ENCODE measurements at regions not wholly inside any gene's neighbourhood (a gene's known extent, or its start where the extent isn't known, plus 50 kb on each side); places are given as distances from the start of the nearest gene placed in this dataset.

DNA sequence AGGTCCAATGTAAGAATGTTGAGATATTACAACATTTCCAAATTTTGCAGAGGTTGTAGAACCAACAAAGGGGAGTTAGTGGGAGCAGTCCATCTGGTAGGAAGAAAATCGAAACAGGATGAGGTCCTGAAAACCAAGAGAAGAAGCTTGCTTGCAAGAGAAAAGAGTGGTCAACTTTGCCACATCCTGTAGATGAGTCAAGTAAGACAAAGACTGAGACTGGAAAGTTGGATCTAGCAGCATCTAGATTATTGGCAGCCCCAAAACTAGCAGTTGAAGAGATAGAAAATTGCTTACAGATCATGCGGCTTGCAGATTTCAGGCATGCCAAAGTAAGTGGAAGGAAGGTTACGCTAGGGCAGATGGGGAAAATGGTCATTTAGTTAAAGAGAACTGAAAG is 378.9 kb downstream of the GRB14 start:
- Histone ChIP-seq H3K27ac (no peak overlapping the region), H3K9me3 (no peaks in the 10 kb centered on the region), H3K27me3 (no peaks in the 10 kb centered on the region), H3K4me1 (no peaks in the 10 kb centered on the region), H3K4me3 (no peak overlapping the region), H3K9ac (ENCODE audit: low read depth in 2 of 2, low read length in 2 of 2) (no peak overlapping the region), H3K36me3 (no peaks in the 10 kb centered on the region)
- TF ChIP-seq CTCF (IDR thresholded peaks at IDR 0.05) = no peak
- intact Hi-C loops (cut with DNase I) = no loop called here
- no peak for DNase-seq

DNA sequence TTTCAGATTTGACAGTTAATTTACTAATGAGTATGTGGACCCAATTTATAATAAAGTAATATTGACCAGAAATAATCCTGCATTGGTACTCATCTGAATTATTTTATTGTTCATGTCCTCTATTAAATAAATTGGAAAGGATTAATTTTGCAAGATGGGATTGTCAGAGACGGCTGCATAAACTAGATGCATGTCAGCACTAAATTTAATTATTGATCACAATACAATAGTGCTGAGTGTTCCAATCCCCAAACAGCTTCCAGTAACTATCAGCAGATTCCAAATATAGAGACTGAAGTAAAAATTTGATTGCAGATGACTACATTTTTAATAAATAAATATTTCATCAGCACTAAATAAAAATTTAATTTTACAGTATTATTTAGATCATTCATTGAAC is 387.2 kb downstream of the GRB14 start:
- Histone ChIP-seq H3K9ac (ENCODE audit: low read depth in 2 of 2, low read length in 2 of 2) (no peak overlapping the region), H3K4me3 (no peak overlapping the region), H3K9me3 (no peaks in the 10 kb centered on the region), H3K27ac (no peak overlapping the region), H3K4me1 (no peaks in the 10 kb centered on the region), H3K36me3 (no peaks in the 10 kb centered on the region), H3K27me3 (no peaks in the 10 kb centered on the region)
- no peak for TF ChIP-seq CTCF (IDR thresholded peaks at IDR 0.05)
- intact Hi-C loops (cut with DNase I) = no loop called here
- no peak for DNase-seq

GRCh38 chr2:164224007-164224406 is 397.3 kb downstream of the GRB14 start:
- no peaks in the 10 kb centered on the region for H3K36me3 ChIP-seq
- H3K27me3 ChIP-seq = no peaks in the 10 kb centered on the region
- DNase-seq = no peak
- H3K4me3 ChIP-seq = no peak overlapping the region
- no peaks in the 10 kb centered on the region for H3K4me1 ChIP-seq
- no peak overlapping the region for H3K27ac ChIP-seq
- no peaks in the 10 kb centered on the region for H3K9me3 ChIP-seq
- intact Hi-C loops (cut with DNase I) = no loop called here
- no peak overlapping the region for H3K9ac ChIP-seq (ENCODE audit: low read depth in 2 of 2, low read length in 2 of 2)
- no peak for TF ChIP-seq CTCF (IDR thresholded peaks at IDR 0.05)

DNA sequence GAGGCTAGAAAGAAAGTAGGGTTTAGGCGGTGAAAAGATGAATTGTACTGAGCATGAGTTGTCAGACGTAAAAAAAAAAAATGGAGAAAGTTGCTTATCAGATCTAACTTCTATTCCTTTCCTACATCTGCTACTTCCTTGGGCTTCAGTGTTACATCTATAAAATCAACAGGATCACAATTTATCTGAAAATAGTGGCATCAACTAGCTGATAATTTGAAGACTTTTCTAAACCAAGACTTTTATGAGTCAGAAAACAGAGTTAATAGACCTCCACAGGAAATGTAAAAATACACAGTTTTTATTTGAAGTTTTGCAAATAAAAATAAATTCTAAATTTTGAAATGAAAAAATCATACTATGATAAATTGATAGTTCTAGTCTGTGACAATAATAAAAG is 399.8 kb downstream of the GRB14 start:
- TF ChIP-seq CTCF (IDR thresholded peaks at IDR 0.05) = no peak
- intact Hi-C loops (cut with DNase I) = no loop called here
- H3K27me3 ChIP-seq = no peaks in the 10 kb centered on the region

DNA sequence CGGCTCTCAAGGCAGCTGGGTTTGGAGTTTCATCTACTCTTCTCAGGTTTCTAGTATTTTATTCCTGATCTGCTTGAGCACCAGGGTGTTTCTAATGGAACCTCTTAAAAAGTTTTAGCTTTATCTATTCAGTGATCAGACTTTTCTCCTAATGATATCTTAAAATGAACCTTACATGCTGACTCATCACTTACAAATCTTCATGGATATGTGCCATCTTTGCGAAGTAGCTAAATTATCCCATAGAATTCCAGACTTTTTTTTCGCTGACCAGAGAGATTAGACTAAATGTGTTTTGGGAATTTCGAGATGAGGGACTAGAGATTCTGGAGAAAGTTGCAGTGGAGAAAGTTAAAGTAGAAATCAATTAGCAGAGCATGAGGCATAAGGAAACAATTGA is 401.0 kb downstream of the GRB14 start:
- H3K4me1 ChIP-seq = no peaks in the 10 kb centered on the region
- no peaks in the 10 kb centered on the region for H3K9me3 ChIP-seq
- no peak overlapping the region for H3K9ac ChIP-seq (ENCODE audit: low read depth in 2 of 2, low read length in 2 of 2)
- H3K4me3 ChIP-seq = no peak overlapping the region
- no peak for TF ChIP-seq CTCF (IDR thresholded peaks at IDR 0.05)
- no peaks in the 10 kb centered on the region for H3K36me3 ChIP-seq
- intact Hi-C loops (cut with DNase I) = no loop called here
- no peak for DNase-seq
- no peaks in the 10 kb centered on the region for H3K27me3 ChIP-seq
- no peak overlapping the region for H3K27ac ChIP-seq

More for the DNA sequence above, 399.8 kb downstream of the GRB14 start:
- H3K27ac ChIP-seq = no peak overlapping the region
- no peak for DNase-seq
- H3K36me3 ChIP-seq = no peaks in the 10 kb centered on the region
- no peaks in the 10 kb centered on the region for H3K4me1 ChIP-seq
- no peak overlapping the region for H3K9ac ChIP-seq (ENCODE audit: low read depth in 2 of 2, low read length in 2 of 2)
- no peak overlapping the region for H3K4me3 ChIP-seq
- H3K9me3 ChIP-seq = no peaks in the 10 kb centered on the region

DNA sequence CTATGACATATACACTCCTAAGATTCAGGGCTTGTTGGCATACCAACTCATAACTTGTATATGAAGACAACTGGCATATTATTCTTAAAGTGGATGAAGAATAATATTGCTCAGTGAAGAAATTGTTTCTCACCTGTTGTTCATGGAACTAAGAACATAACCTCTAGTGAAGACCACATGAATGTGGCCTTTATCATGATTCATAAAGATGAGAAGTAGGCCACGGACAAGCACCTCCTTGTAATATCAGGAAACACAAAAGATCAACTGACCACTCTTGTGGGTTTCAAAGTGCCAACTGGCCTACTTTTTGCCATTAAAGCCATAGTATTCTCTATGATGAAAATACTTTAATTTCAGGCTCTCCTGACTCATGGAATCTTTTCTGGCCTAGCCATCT is 407.4 kb downstream of the GRB14 start:
- Histone ChIP-seq H3K27ac (no peak overlapping the region), H3K27me3 (no peaks in the 10 kb centered on the region), H3K9me3 (no peaks in the 10 kb centered on the region), H3K9ac (ENCODE audit: low read depth in 2 of 2, low read length in 2 of 2) (no peak overlapping the region), H3K4me1 (no peaks in the 10 kb centered on the region), H3K36me3 (no peaks in the 10 kb centered on the region), H3K4me3 (no peak overlapping the region)
- no peak for TF ChIP-seq CTCF (IDR thresholded peaks at IDR 0.05)
- intact Hi-C loops (cut with DNase I) = no loop called here
- no peak for DNase-seq

Measured in colonic mucosa (tissue), 4 donors.